CD4-positive, CD25-positive, alpha-beta regulatory T cell (primary cell): ENCODE measurements at regions not wholly inside any gene's neighbourhood (a gene's known extent, or its start where the extent isn't known, plus 50 kb on each side); places are given as distances from the start of the nearest gene placed in this dataset.

Experiments used
- ATAC-seq, 2 donors: fragments of 150-1000 bp; cut with Tn5 transposase; one replicate each; pipeline ENCODE4 v1.10.0; 2021; ENCODE audit warnings: low read depth in 2 of 2, moderate number of reproducible peaks in 2 of 2, moderate library complexity in 1 of 2
- DNase-seq, 3 donors: peaks; one replicate each; pipeline versions ENCODE4 v3.0.0 to v3.0.0-alpha.2; 2012 to 2022; ENCODE audit warnings: mixed read lengths in 1 of 3
- H3K27ac ChIP-seq: one replicate; pipeline ENCODE4 v1.7.0; 2013; ENCODE audit warnings: mild to moderate bottlenecking, low read length; ENCODE audit not compliant: insufficient read depth, poor library complexity, severe bottlenecking
- H3K27me3 ChIP-seq: one replicate; pipeline ENCODE4 v1.7.0; 2013; ENCODE audit warnings: low read length; ENCODE audit not compliant: control insufficient read depth, insufficient read depth
- H3K36me3 ChIP-seq: one replicate; pipeline ENCODE4 v1.7.0; 2013; ENCODE audit warnings: mild to moderate bottlenecking, low read length, moderate library complexity; ENCODE audit not compliant: control insufficient read depth, insufficient read depth
- H3K4me1 ChIP-seq: 2 replicates; pipeline ENCODE4 v1.7.0; 2013; ENCODE audit warnings: mild to moderate bottlenecking, low read length; ENCODE audit not compliant: insufficient read depth, control insufficient read depth, poor library complexity, severe bottlenecking
- H3K4me3 ChIP-seq: one replicate; pipeline ENCODE4 v1.7.0; 2013; ENCODE audit warnings: low read depth, mild to moderate bottlenecking, low read length, moderate library complexity
- H3K9me3 ChIP-seq, 2 experiments: 1 replicate in 1 of 2; 2 replicates in 1 of 2; pipeline ENCODE4 v1.7.0; 2013; ENCODE audit warnings: low read length in 2 of 2, mild to moderate bottlenecking in 1 of 2, moderate library complexity in 1 of 2; ENCODE audit not compliant: control insufficient read depth in 2 of 2
- H3K27ac Mint-ChIP-seq, 3 donors: one replicate each; pipeline ENCODE4 v1.8.0; 2020 to 2022; ENCODE audit warnings: mild to moderate bottlenecking in 3 of 3, mixed read lengths in 3 of 3, moderate library complexity in 2 of 3
- H3K27me3 Mint-ChIP-seq: one replicate; pipeline ENCODE4 v1.8.0; 2022; ENCODE audit warnings: mild to moderate bottlenecking, mixed read lengths
- H3K36me3 Mint-ChIP-seq: one replicate; pipeline ENCODE4 v1.8.0; 2020; ENCODE audit warnings: mixed read lengths
- H3K4me1 Mint-ChIP-seq, 4 donors: one replicate each; pipeline ENCODE4 v1.8.0; 2020 to 2022; ENCODE audit warnings: mixed read lengths in 4 of 4, mild to moderate bottlenecking in 1 of 4
- H3K4me3 Mint-ChIP-seq, 4 donors: one replicate each; pipeline ENCODE4 v1.8.0; 2020 to 2022; ENCODE audit warnings: mild to moderate bottlenecking in 4 of 4, mixed read lengths in 4 of 4, moderate library complexity in 3 of 4
- H3K9me3 Mint-ChIP-seq, 7 donors: one replicate each; pipeline ENCODE4 v1.8.0; 2020 to 2022; ENCODE audit warnings: mixed read lengths in 7 of 7, mild to moderate bottlenecking in 3 of 7, moderate library complexity in 2 of 7

- Mint-ChIP-seq H3K27ac (no peak overlapping the region), H3K9me3 (no peaks in the 10 kb centered on the region), H3K27me3 (peaks cover 4% of the 10 kb centered on the region), H3K4me1 (no peaks in the 10 kb centered on the region), H3K36me3 (no peaks in the 10 kb centered on the region), H3K4me3 (no peak overlapping the region)
- ATAC-seq: no peak
- Histone ChIP-seq H3K4me1 (no peaks in the 10 kb centered on the region), H3K9me3 (no peaks in the 10 kb centered on the region), H3K4me3 (no peak overlapping the region), H3K27me3 (peaks cover 3% of the 10 kb centered on the region), H3K36me3 (no peaks in the 10 kb centered on the region), H3K27ac (no peak overlapping the region)
- DNase-seq: no peak
Measured at GRCh38 chr13:31896427-31896826, 135.1 kb upstream of the FRY start.

DNA sequence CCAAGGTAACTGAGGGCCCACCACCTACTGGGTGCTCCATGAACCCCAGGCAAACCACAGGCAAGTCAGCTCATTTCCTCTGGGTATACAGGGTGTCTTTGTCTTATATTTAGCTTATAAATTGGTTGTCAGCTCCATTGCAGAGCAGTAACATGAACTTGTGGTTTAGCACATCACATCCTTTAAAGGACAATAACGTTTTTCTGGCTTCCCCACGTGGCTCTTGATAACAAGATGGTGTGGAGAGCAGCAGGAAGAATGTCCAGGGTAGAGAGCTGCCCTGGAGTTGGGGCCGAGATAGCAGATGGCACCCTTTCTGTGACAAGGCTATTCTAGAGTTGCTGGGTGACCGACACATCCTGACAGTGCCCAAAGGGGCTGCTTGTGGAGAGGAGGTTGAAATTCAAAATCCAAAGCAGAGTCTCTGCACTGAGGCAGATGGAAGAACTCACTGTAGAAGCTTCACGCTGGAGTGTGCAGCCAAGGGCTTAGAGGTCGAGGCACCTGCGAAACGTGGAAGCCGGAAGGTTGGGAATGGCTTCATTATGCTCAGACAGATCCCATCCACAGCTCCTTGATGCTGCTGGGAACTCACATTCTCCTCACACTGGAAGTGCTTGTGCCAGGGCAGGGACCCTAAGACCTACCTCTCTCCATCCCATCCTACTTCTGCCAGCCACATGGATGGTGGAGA is 133.0 kb upstream of the FRY start:
- H3K9me3 ChIP-seq: no peaks in the 10 kb centered on the region
- Mint-ChIP-seq H3K27ac (no peak overlapping the region), H3K9me3 (no peaks in the 10 kb centered on the region), H3K27me3 (peaks cover 4% of the 10 kb centered on the region), H3K4me1 (no peaks in the 10 kb centered on the region), H3K4me3 (no peak overlapping the region), H3K36me3 (no peaks in the 10 kb centered on the region)
- no peak overlapping the region for H3K4me3 ChIP-seq
- peaks cover 3% of the 10 kb centered on the region for H3K27me3 ChIP-seq
- ATAC-seq (no peak), DNase-seq (peak in 1 of 3 donors; percentile 3)
- no peaks in the 10 kb centered on the region for H3K4me1 ChIP-seq
- H3K27ac ChIP-seq: no peak overlapping the region
- no peaks in the 10 kb centered on the region for H3K36me3 ChIP-seq

GRCh38 chr13:31901985-31902384 is 129.6 kb upstream of the FRY start:
- DNase-seq: no peak
- ATAC-seq: no peak
- Histone ChIP-seq H3K4me3 (no peak overlapping the region), H3K9me3 (no peaks in the 10 kb centered on the region), H3K27me3 (no peaks in the 10 kb centered on the region), H3K27ac (no peak overlapping the region), H3K36me3 (no peaks in the 10 kb centered on the region), H3K4me1 (no peaks in the 10 kb centered on the region)
- H3K27ac Mint-ChIP-seq: no peak overlapping the region
- no peak overlapping the region for H3K4me3 Mint-ChIP-seq
- H3K9me3 Mint-ChIP-seq: no peaks in the 10 kb centered on the region
- no peaks in the 10 kb centered on the region for H3K4me1 Mint-ChIP-seq
- H3K27me3 Mint-ChIP-seq: peaks cover 3% of the 10 kb centered on the region
- no peaks in the 10 kb centered on the region for H3K36me3 Mint-ChIP-seq

DNA sequence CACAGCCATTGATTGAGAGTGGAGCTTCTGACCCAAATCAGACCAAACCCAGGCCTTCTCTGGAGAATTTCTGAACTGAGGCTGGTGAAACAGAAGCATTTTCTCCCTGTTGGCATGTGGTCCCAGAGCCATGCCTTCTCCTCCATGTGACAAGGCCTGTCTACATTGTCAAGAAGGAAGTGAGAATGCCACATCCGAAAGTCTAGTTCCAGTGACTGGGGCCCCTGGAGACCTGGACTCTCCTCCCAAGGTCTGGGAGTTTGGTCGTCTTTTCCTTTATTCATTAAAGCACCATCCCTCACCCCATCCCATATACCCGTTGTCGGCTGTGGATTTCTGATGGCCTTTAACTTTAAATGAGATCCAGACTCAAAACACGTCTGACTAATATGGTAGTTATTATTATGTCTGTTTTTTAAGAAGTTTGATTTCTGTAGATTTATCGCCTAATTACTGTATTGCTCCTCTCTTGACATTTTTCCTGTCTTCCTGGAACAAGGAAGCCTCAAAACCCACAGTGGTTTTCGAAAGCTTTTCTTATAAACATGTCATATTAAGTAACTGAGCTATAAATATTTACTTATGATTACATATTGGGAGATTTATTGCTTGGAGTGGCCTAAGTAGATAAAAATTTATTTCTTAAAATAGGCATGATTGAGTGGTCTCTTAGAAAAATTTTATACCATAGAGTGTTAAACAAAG is 128.3 kb upstream of the FRY start:
- Histone ChIP-seq H3K27me3 (peaks cover 2% of the 10 kb centered on the region), H3K9me3 (no peaks in the 10 kb centered on the region), H3K27ac (no peak overlapping the region), H3K4me3 (no peak overlapping the region), H3K36me3 (no peaks in the 10 kb centered on the region), H3K4me1 (no peaks in the 10 kb centered on the region)
- Mint-ChIP-seq H3K4me3 (no peak overlapping the region), H3K36me3 (no peaks in the 10 kb centered on the region), H3K9me3 (no peaks in the 10 kb centered on the region), H3K4me1 (no peaks in the 10 kb centered on the region), H3K27me3 (peaks cover 5% of the 10 kb centered on the region), H3K27ac (no peak overlapping the region)
- ATAC-seq (no peak), DNase-seq (no peak)

- no peak overlapping the region for H3K27ac ChIP-seq
Measured at GRCh38 chr13:31904941-31905824, 126.4 kb upstream of the FRY start.

GRCh38 chr13:31905961-31906360 is 125.6 kb upstream of the FRY start:
- no peak overlapping the region for H3K27ac ChIP-seq
- H3K4me1 ChIP-seq: no peaks in the 10 kb centered on the region
- no peak overlapping the region for H3K4me3 ChIP-seq
- DNase-seq (no peak), ATAC-seq (no peak)
- Mint-ChIP-seq H3K4me1 (no peaks in the 10 kb centered on the region), H3K36me3 (no peaks in the 10 kb centered on the region), H3K27ac (no peak overlapping the region), H3K9me3 (no peaks in the 10 kb centered on the region), H3K4me3 (no peak overlapping the region), H3K27me3 (peaks cover 5% of the 10 kb centered on the region)
- peaks cover 4% of the 10 kb centered on the region for H3K27me3 ChIP-seq
- no peaks in the 10 kb centered on the region for H3K36me3 ChIP-seq
- H3K9me3 ChIP-seq: no peaks in the 10 kb centered on the region

More at GRCh38 chr13:31904941-31905824, 126.4 kb upstream of the FRY start:
- H3K4me3 Mint-ChIP-seq: no peak overlapping the region
- no peaks in the 10 kb centered on the region for H3K4me1 Mint-ChIP-seq
- Histone ChIP-seq H3K4me1 (no peaks in the 10 kb centered on the region), H3K36me3 (no peaks in the 10 kb centered on the region), H3K9me3 (no peaks in the 10 kb centered on the region), H3K4me3 (no peak overlapping the region), H3K27me3 (peaks cover 4% of the 10 kb centered on the region)
- peaks cover 5% of the 10 kb centered on the region for H3K27me3 Mint-ChIP-seq
- H3K9me3 Mint-ChIP-seq: no peaks in the 10 kb centered on the region
- DNase-seq (no peak), ATAC-seq (no peak)
- no peaks in the 10 kb centered on the region for H3K36me3 Mint-ChIP-seq
- H3K27ac Mint-ChIP-seq: no peak overlapping the region

DNA sequence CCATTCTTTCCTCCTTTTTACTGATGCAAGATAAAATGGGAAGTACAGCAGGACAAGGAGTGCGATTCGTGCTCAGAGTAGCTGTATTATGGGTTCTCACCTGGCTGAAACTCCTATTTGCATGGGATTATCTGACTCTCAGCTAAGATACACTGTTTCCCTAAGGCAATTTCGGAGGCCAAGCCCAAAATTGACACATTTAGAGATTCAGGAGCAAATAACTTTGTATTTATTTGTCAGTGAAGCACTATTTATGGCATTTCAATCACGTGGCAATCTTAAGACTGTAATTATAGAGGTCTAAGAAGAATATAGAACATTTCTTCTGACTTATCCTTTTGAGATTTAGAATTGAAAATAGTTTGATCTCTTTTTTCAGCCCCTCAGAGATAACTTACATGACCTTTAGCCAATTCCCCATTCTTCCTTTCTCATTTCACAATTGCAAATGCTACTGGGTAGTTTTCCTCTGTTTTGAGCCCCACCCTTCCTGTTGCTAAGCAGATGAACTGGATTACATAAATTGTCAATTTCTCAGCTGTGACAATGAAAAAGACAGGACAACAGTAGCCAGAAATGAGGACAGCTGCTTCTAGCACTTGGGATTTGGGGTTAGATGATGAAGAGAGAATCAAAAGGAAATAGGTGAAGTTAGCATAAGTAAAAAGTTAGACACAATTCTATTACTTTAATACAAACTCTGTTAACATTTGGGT is 122.7 kb upstream of the FRY start:
- H3K4me1 ChIP-seq: no peaks in the 10 kb centered on the region
- Mint-ChIP-seq H3K4me3 (no peak overlapping the region), H3K27me3 (peaks cover 5% of the 10 kb centered on the region), H3K4me1 (no peaks in the 10 kb centered on the region), H3K9me3 (no peaks in the 10 kb centered on the region), H3K27ac (no peak overlapping the region), H3K36me3 (no peaks in the 10 kb centered on the region)
- DNase-seq (no peak), ATAC-seq (no peak)
- peaks cover 4% of the 10 kb centered on the region for H3K27me3 ChIP-seq
- no peaks in the 10 kb centered on the region for H3K9me3 ChIP-seq
- no peak overlapping the region for H3K27ac ChIP-seq
- H3K36me3 ChIP-seq: no peaks in the 10 kb centered on the region
- H3K4me3 ChIP-seq: no peak overlapping the region
